Gastroesophageal sphincter (tissue), 3 donors: ENCODE measurements at regions not wholly inside any gene's neighbourhood (a gene's known extent, or its start where the extent isn't known, plus 50 kb on each side); places are given as distances from the start of the nearest gene placed in this dataset.

Experiments
- CTCF ChIP-seq, 4 experiments: fragments of 200-600 bp in 2 of 4; fragments of 450-650 bp in 2 of 4; sonication (generic) in 1 of 4; IDR thresholded peaks; one replicate each; pipeline ENCODE4 v1.5.1; 2017 to 2019; ENCODE audit warnings: antibody characterized with exemption in 4 of 4, mild to moderate bottlenecking in 2 of 4, moderate library complexity in 2 of 4
- EP300 ChIP-seq: sonication (generic); formaldehyde crosslinking; IDR thresholded peaks from one replicate; pipeline ENCODE4 v1.6.1; 2017; ENCODE audit warnings: antibody characterized with exemption, mild to moderate bottlenecking
- POLR2A ChIP-seq, 2 donors: fragments of 450-650 bp; IDR thresholded peaks; one replicate each; pipeline ENCODE4 v1.6.1; 2017; ENCODE audit warnings: antibody characterized with exemption in 2 of 2, mild to moderate bottlenecking in 2 of 2, moderate library complexity in 1 of 2
- POLR2AphosphoS5 ChIP-seq: sonication (generic); formaldehyde crosslinking; IDR thresholded peaks from one replicate; pipeline ENCODE4 v1.6.1; 2017; ENCODE audit warnings: antibody characterized with exemption

GRCh38 chr4:179563741-179564140 is 2121.5 kb upstream of the AGA start:
- TF ChIP-seq POLR2A (IDR thresholded peaks at IDR 0.05) (no peak), CTCF (IDR thresholded peaks at IDR 0.05) (no peak), POLR2AphosphoS5 (no peak), EP300 (no peak)
